ENCODE measurements at regions not wholly inside any gene's neighbourhood (a gene's known extent, or its start where the extent isn't known, plus 50 kb on each side); places are given as distances from the start of the nearest gene placed in this dataset.

- TF ChIP-seq POLR2AphosphoS5 (IDR thresholded peaks at IDR 0.05; ENCODE audit: low read depth, low read length) (no peak), CTCF (IDR thresholded peaks at IDR 0.05) (no peak)
- TF ChIP-seq, protein P1, sequence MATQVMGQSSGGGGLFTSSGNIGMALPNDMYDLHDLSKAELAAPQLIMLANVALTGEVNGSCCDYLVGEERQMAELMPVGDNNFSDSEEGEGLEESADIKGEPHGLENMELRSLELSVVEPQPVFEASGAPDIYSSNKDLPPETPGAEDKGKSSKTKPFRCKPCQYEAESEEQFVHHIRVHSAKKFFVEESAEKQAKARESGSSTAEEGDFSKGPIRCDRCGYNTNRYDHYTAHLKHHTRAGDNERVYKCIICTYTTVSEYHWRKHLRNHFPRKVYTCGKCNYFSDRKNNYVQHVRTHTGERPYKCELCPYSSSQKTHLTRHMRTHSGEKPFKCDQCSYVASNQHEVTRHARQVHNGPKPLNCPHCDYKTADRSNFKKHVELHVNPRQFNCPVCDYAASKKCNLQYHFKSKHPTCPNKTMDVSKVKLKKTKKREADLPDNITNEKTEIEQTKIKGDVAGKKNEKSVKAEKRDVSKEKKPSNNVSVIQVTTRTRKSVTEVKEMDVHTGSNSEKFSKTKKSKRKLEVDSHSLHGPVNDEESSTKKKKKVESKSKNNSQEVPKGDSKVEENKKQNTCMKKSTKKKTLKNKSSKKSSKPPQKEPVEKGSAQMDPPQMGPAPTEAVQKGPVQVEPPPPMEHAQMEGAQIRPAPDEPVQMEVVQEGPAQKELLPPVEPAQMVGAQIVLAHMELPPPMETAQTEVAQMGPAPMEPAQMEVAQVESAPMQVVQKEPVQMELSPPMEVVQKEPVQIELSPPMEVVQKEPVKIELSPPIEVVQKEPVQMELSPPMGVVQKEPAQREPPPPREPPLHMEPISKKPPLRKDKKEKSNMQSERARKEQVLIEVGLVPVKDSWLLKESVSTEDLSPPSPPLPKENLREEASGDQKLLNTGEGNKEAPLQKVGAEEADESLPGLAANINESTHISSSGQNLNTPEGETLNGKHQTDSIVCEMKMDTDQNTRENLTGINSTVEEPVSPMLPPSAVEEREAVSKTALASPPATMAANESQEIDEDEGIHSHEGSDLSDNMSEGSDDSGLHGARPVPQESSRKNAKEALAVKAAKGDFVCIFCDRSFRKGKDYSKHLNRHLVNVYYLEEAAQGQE (IDR thresholded peaks at IDR 0.05; ENCODE audit: insufficient read depth in 1 of 2, low read depth in 2 of 2, low read length in 1 of 2) = no peak
These were observed 151.7 kb upstream of the RFX3 start for GRCh38 chr9:3677541-3677940.
